Naive thymus-derived CD8-positive, alpha-beta T cell (primary cell): ENCODE measurements at regions not wholly inside any gene's neighbourhood (a gene's known extent, or its start where the extent isn't known, plus 50 kb on each side); places are given as distances from the start of the nearest gene placed in this dataset.

Experiments
- ATAC-seq, 2 donors: fragments of 150-1000 bp; cut with Tn5 transposase in 1 of 2; sonication (Bioruptor Pico), chemical (Tn5 transposase) in 1 of 2; 1 replicate in 1 of 2; 2 replicates in 1 of 2; pipeline ENCODE4 v1.10.0; 2021; ENCODE audit warnings: mild to moderate bottlenecking in 2 of 2, moderate library complexity in 2 of 2
- POLR2A ChIA-PET: fragments of 350-600 bp; sonication (Branson Sonifier 250); formaldehyde crosslinking; loops from one replicate; lab custom pipeline; 2021; ENCODE audit warnings: antibody characterized with exemption; lab: Charles Lee
- DNase-seq, 10 donors: peaks; one replicate each; pipeline versions ENCODE4 v3.0.0 to v3.0.0-alpha.2; 2020 to 2022
- H3K27ac Mint-ChIP-seq, 10 donors: one replicate each; pipeline ENCODE4 v1.8.0; 2020 to 2022; ENCODE audit warnings: mild to moderate bottlenecking in 10 of 10, mixed read lengths in 10 of 10, moderate library complexity in 4 of 10, inconsistent platforms in 1 of 10
- H3K27me3 Mint-ChIP-seq, 5 donors: one replicate each; pipeline ENCODE4 v1.8.0; 2021 to 2022; ENCODE audit warnings: mixed read lengths in 5 of 5
- H3K36me3 Mint-ChIP-seq, 3 donors: one replicate each; pipeline ENCODE4 v1.8.0; 2020 to 2022; ENCODE audit warnings: mixed read lengths in 3 of 3, mild to moderate bottlenecking in 2 of 3, inconsistent platforms in 1 of 3
- H3K4me1 Mint-ChIP-seq, 4 donors: one replicate each; pipeline ENCODE4 v1.8.0; 2021 to 2022; ENCODE audit warnings: mixed read lengths in 4 of 4
- H3K4me3 Mint-ChIP-seq, 10 donors: one replicate each; pipeline ENCODE4 v1.8.0; 2020 to 2022; ENCODE audit warnings: mild to moderate bottlenecking in 10 of 10, mixed read lengths in 10 of 10, moderate library complexity in 6 of 10, inconsistent platforms in 1 of 10
- H3K9me3 Mint-ChIP-seq, 9 donors: one replicate each; pipeline ENCODE4 v1.8.0; 2020 to 2022; ENCODE audit warnings: mixed read lengths in 9 of 9, mild to moderate bottlenecking in 3 of 9, inconsistent platforms in 1 of 9, moderate library complexity in 1 of 9

- Mint-ChIP-seq H3K27ac (no peak overlapping the region), H3K27me3 (no peaks in the 10 kb centered on the region), H3K36me3 (no peaks in the 10 kb centered on the region), H3K4me1 (no peaks in the 10 kb centered on the region), H3K4me3 (no peak overlapping the region), H3K9me3 (peaks cover 0 to 19% (median 11%) of the 10 kb centered on the region in 9 donors)
- POLR2A ChIA-PET = no interaction called here
- ATAC-seq = no peak
- DNase-seq = no peak
These were observed 527.4 kb downstream of the NOVA1 start for GRCh38 chr14:26070443-26070842.

DNA sequence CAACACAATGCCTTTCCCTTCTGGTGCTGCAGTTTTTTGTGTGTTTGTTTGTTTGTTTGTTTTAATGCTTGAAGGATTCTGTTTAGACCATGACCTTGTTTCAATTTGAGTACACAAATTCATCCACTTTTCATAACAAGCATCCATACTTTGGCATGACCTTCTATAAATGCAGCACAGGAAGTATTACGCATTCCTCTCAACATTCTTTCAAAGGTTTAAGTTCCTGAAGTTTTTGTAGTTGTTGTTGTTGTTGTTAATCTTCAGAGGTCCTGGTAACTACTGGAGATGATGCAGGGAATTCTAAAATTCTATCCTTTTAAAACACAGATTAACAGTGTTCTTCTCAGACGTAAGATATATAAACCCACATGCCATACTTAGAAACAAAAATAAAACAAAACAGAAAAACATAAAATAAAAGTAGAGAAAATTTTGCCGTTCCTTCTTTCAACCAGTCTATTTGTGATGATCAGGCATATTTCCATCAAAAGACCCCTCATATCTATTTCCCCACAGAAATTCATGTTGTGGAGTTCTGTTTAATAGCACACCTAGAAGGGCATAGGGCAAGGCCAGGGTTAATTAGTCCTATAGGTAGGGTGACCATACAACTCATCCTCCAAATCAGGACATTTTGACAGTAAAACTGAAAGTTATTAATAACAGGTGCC lies 529.9 kb downstream of the NOVA1 start:
- POLR2A ChIA-PET = no interaction called here
- Mint-ChIP-seq H3K4me1 (no peaks in the 10 kb centered on the region), H3K36me3 (no peaks in the 10 kb centered on the region), H3K4me3 (no peak overlapping the region), H3K27ac (no peak overlapping the region), H3K27me3 (no peaks in the 10 kb centered on the region), H3K9me3 (peaks cover 0 to 12% (median 8%) of the 10 kb centered on the region in 9 donors)
- ATAC-seq (no peak), DNase-seq (no peak)

GRCh38 chr14:26067341-26067740 lies 530.5 kb downstream of the NOVA1 start:
- ATAC-seq (no peak), DNase-seq (no peak)
- no peaks in the 10 kb centered on the region for H3K4me1 Mint-ChIP-seq
- H3K27me3 Mint-ChIP-seq = no peaks in the 10 kb centered on the region
- no peak overlapping the region for H3K27ac Mint-ChIP-seq
- H3K9me3 Mint-ChIP-seq = peaks cover 0 to 12% (median 7%) of the 10 kb centered on the region in 9 donors
- H3K4me3 Mint-ChIP-seq = no peak overlapping the region
- POLR2A ChIA-PET = no interaction called here
- H3K36me3 Mint-ChIP-seq = no peaks in the 10 kb centered on the region

GRCh38 chr14:26056036-26056616 lies 541.7 kb downstream of the NOVA1 start:
- no peaks in the 10 kb centered on the region for H3K36me3 Mint-ChIP-seq
- H3K4me1 Mint-ChIP-seq = no peaks in the 10 kb centered on the region
- no peak overlapping the region for H3K27ac Mint-ChIP-seq
- DNase-seq (no peak), ATAC-seq (no peak)
- H3K9me3 Mint-ChIP-seq = peaks cover 0 to 30% (median 13%) of the 10 kb centered on the region in 9 donors
- no peaks in the 10 kb centered on the region for H3K27me3 Mint-ChIP-seq
- POLR2A ChIA-PET = no interaction called here
- no peak overlapping the region for H3K4me3 Mint-ChIP-seq

- POLR2A ChIA-PET = no interaction called here
- Mint-ChIP-seq H3K27ac (no peak overlapping the region), H3K27me3 (no peaks in the 10 kb centered on the region), H3K9me3 (peaks cover 2 to 26% (median 14%) of the 10 kb centered on the region in 9 donors), H3K36me3 (no peaks in the 10 kb centered on the region), H3K4me1 (no peaks in the 10 kb centered on the region), H3K4me3 (no peak overlapping the region)
- ATAC-seq = no peak
- DNase-seq = no peak
These were observed 565.5 kb downstream of the NOVA1 start for GRCh38 chr14:26032348-26032747.

- ATAC-seq = no peak
- no peak overlapping the region for H3K4me3 Mint-ChIP-seq
- no peak overlapping the region for H3K27ac Mint-ChIP-seq
- peaks cover 1 to 27% (median 7%) of the 10 kb centered on the region in 9 donors for H3K9me3 Mint-ChIP-seq
- no peaks in the 10 kb centered on the region for H3K27me3 Mint-ChIP-seq
- no peaks in the 10 kb centered on the region for H3K36me3 Mint-ChIP-seq
- no peaks in the 10 kb centered on the region for H3K4me1 Mint-ChIP-seq
- DNase-seq = no peak
- POLR2A ChIA-PET = no interaction called here
These were observed 571.4 kb downstream of the NOVA1 start for GRCh38 chr14:26026384-26026783.

DNA sequence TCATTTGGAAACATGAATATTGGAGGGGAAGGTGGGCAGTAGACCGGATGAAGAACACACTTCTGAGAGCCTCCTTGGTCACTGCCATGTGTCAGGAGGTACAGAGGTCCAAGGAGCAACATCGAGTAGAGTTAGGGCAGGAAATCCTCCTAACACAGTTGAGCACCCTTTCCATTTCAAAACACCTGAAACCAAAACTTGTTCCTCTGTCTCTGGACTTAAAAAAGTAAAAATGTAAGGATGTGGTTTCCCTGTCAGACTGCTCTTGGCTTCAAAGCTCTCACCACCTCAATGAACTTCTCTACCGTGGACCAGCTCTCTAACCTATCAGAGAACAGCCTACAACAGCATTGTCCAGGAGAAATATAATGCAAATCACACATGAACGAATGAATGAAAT lies 573.9 kb downstream of the NOVA1 start:
- H3K4me1 Mint-ChIP-seq = no peaks in the 10 kb centered on the region
- DNase-seq = no peak
- H3K4me3 Mint-ChIP-seq = no peak overlapping the region
- no peaks in the 10 kb centered on the region for H3K27me3 Mint-ChIP-seq
- no peaks in the 10 kb centered on the region for H3K36me3 Mint-ChIP-seq
- H3K27ac Mint-ChIP-seq = no peak overlapping the region
- ATAC-seq = no peak
- peaks cover 3 to 28% (median 8%) of the 10 kb centered on the region in 9 donors for H3K9me3 Mint-ChIP-seq
- POLR2A ChIA-PET = no interaction called here

- POLR2A ChIA-PET = no interaction called here
- H3K27me3 Mint-ChIP-seq = no peaks in the 10 kb centered on the region
- peaks cover 3 to 30% (median 9%) of the 10 kb centered on the region in 9 donors for H3K9me3 Mint-ChIP-seq
- DNase-seq (no peak), ATAC-seq (no peak)
- no peak overlapping the region for H3K27ac Mint-ChIP-seq
- H3K4me3 Mint-ChIP-seq = no peak overlapping the region
- H3K4me1 Mint-ChIP-seq = no peaks in the 10 kb centered on the region
- H3K36me3 Mint-ChIP-seq = no peaks in the 10 kb centered on the region
These were observed 576.1 kb downstream of the NOVA1 start for GRCh38 chr14:26021759-26022158.

DNA sequence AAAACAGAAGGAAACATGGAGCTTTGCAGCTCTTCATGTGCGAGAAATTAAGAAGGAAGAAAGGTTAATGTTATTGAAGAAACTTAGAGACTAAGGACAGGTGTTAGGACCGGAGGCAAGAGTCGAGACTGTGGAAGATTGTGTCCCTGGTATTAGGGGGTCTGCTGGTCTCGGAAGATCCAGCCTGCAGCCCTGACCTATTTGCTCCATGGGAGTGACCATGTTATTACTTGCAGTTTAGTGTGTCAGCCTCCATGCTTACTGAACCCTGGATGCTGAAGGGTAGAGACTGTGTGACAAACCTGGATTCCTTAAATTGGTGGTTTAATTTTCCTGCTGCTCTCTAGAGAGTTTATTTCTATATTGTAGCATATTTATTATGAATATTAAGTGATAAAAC lies 580.6 kb downstream of the NOVA1 start:
- DNase-seq (no peak), ATAC-seq (no peak)
- Mint-ChIP-seq H3K9me3 (peaks cover 5 to 24% (median 15%) of the 10 kb centered on the region in 9 donors), H3K4me3 (no peak overlapping the region), H3K4me1 (no peaks in the 10 kb centered on the region), H3K36me3 (no peaks in the 10 kb centered on the region), H3K27me3 (no peaks in the 10 kb centered on the region), H3K27ac (no peak overlapping the region)
- POLR2A ChIA-PET = no interaction called here

DNA sequence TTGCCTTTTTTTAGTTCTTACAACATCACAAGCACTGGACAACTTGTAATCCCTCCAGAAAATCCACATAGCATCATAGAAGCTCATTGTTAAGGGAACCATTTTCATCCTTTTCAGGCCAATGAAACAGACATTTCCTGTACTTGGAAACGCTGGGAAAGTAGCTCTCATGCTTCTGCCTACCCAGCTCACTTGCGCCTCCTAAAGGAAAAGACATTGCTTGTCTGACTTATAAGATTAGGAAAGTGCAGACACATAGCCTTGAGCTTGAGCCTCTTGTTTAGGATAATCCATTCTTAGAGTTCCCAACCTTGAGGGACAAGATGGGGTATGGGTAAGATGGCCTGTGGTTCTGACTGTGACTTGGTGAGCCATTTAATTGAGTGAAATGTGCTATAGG lies 589.5 kb downstream of the NOVA1 start:
- H3K4me1 Mint-ChIP-seq = no peaks in the 10 kb centered on the region
- DNase-seq = no peak
- H3K9me3 Mint-ChIP-seq = peaks cover 0 to 19% (median 8%) of the 10 kb centered on the region in 9 donors
- POLR2A ChIA-PET = no interaction called here
- H3K27me3 Mint-ChIP-seq = peaks cover 0 to 1% (median 0%) of the 10 kb centered on the region in 5 donors
- no peak for ATAC-seq
- H3K36me3 Mint-ChIP-seq = no peaks in the 10 kb centered on the region
- H3K27ac Mint-ChIP-seq = no peak overlapping the region
- H3K4me3 Mint-ChIP-seq = no peak overlapping the region

DNA sequence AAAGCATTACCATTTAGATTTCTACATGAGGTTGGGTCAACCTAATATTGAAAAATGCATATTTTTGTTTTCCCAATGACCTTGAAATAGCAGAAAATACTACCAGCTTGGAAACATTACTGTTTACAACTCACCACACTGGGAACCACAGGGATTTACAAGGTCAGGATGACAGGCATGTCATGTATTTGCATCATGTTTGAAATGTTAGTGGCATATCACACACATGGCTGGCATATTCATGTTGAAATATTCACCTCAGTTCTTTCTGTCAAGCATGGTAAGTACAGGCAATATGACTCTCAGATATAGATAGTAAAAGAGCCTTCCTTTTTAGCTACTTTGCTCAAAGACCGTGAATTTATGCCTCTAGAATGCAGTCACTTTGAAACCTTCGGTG lies 593.5 kb downstream of the NOVA1 start:
- DNase-seq = no peak
- POLR2A ChIA-PET = no interaction called here
- Mint-ChIP-seq H3K4me3 (no peak overlapping the region), H3K27me3 (no peaks in the 10 kb centered on the region), H3K27ac (no peak overlapping the region), H3K36me3 (no peaks in the 10 kb centered on the region), H3K4me1 (no peaks in the 10 kb centered on the region), H3K9me3 (peaks cover 0 to 14% (median 8%) of the 10 kb centered on the region in 9 donors)
- ATAC-seq = no peak

GRCh38 chr14:25993830-25994229 lies 604.0 kb downstream of the NOVA1 start:
- H3K4me3 Mint-ChIP-seq = no peak overlapping the region
- DNase-seq (no peak), ATAC-seq (no peak)
- H3K36me3 Mint-ChIP-seq = peaks cover 0 to 4% (median 0%) of the 10 kb centered on the region in 3 donors
- no peaks in the 10 kb centered on the region for H3K27me3 Mint-ChIP-seq
- H3K9me3 Mint-ChIP-seq = peaks cover 0 to 37% (median 8%) of the 10 kb centered on the region in 9 donors
- H3K4me1 Mint-ChIP-seq = no peaks in the 10 kb centered on the region
- no peak overlapping the region for H3K27ac Mint-ChIP-seq
- POLR2A ChIA-PET = no interaction called here

GRCh38 chr14:25988536-25988935 lies 609.3 kb downstream of the NOVA1 start:
- H3K4me1 Mint-ChIP-seq = no peaks in the 10 kb centered on the region
- peaks cover 0 to 36% (median 15%) of the 10 kb centered on the region in 9 donors for H3K9me3 Mint-ChIP-seq
- no peaks in the 10 kb centered on the region for H3K27me3 Mint-ChIP-seq
- H3K36me3 Mint-ChIP-seq = peaks cover 0 to 11% (median 0%) of the 10 kb centered on the region in 3 donors
- ATAC-seq (no peak), DNase-seq (no peak)
- no peak overlapping the region for H3K4me3 Mint-ChIP-seq
- H3K27ac Mint-ChIP-seq = no peak overlapping the region
- POLR2A ChIA-PET = no interaction called here

DNA sequence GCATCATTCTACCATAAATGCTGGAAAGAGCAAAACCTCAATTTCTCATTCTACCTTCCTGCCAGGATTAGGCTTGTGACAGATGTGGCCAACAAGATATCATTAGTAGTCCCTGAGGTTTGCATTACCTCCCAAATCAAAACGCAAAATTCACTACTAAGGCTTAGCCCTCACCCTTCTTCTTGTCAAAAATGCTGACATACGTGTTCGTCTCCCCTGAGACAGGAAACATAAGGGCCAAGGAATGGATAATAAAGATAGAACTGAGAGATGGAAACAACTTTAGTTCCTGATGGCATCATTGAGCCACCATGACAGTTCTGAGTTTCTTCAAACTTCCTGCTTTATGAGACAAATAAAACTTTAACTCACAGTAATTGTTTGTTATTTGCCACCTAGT lies 642.1 kb downstream of the NOVA1 start:
- POLR2A ChIA-PET = no interaction called here
- Mint-ChIP-seq H3K4me1 (no peaks in the 10 kb centered on the region), H3K27me3 (no peaks in the 10 kb centered on the region), H3K4me3 (no peak overlapping the region), H3K9me3 (peaks cover 0 to 32% (median 9%) of the 10 kb centered on the region in 9 donors), H3K27ac (no peak overlapping the region), H3K36me3 (peaks cover 0 to 5% (median 0%) of the 10 kb centered on the region in 3 donors)
- ATAC-seq (no peak), DNase-seq (no peak)
